HG02571 (cell line): ENCODE measurements at regions not wholly inside any gene's neighbourhood (a gene's known extent, or its start where the extent isn't known, plus 50 kb on each side); places are given as distances from the start of the nearest gene placed in this dataset.
"Not testable (repeated sequence)": the region's sequence is repeated elsewhere in the genome, so short reads cannot be mapped to it uniquely, and the experiment has no call there.

Experiments used
- ATAC-seq: cut with Tn5 transposase; IDR thresholded peaks from one replicate; pipeline ENCODE4 v1.9.1; 2021; ENCODE audit warnings: mild to moderate bottlenecking, moderate library complexity; ENCODE audit not compliant: unreplicated experiment

DNA sequence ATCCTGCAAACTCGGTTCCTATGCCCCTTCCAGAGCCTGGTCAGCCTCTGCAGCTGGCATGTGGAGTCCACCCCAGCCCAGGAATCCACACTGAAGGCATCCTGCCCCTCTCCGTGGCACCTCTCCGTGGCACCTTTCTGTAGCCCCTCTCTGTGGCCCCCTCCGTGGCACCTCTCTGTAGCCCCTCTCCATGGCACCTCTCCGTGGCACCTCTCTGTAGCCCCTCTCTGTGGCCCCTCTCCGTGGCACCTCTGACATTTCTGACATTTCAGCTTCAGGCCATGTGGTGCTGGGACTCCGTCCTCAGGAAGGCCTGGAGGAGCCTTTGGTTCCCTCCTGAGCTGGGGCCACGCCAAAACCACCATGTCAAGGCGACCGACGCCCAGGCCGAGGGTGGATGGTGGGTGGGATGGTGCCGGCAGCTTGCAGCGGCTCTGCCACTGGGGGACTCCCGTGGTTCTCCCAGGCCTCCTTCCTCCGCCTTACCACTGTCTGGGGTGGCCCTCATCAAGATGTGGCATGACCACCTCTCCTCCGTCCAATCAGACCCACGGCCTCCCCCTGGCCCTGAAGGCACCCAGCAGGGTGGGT lies 1518.5 kb downstream of the BRD1 start:
- ATAC-seq, result no peak

DNA sequence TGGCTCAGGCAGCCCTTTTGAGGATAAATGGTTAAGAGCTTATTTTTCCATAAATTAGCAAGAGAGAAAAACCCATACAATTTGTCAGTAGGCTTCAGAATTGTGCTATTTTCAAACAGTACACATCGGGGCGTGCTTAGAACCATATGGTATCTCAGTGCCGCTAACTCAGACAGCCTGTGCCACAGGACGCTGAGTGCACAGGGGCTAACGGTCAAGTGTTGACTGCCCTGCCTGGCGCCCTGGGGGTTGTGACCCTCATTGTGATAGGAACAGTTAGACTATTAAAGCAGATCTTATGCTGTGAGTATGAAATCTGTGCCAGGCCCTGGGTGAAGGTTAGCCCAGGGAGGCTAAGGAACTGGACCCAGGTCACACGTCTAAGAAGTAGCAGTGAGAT lies 1519.7 kb downstream of the BRD1 start:
- no peak for ATAC-seq

DNA sequence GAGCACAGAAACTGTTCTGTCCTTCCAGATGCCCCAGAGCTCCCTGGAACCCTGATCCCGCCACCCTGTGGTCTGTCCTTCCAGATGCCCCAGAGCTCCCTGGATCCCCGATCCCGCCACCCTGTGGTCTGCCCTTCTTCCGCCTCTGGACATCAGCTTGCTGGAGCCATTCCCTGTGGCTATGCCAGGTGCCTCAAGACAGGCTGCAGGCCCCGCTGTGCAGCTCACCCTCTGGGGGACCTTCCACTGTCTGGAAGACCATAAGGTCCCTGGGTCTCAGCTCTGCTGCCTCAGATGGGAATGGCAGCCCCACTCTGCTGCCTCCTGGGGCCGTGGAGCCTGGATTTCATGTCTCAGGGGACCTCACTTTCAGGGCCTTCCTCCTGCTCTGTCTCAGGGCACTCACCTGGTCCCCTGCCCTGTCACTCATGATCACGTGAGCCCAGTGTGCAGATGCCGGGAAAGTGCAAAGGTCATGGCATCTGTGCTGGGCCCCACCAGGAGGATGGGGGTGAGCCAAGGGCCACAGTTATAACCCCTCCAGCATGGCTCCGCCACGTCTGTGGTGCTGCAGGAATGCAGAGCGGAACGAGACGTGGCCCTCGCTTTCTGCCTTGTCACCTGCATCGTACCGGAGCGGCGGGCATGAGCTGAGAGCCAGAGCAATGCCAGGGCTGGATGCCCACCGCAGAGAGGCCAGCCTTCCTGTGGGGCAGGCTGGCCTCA lies 1520.7 kb downstream of the BRD1 start:
- ATAC-seq, result no peak

DNA sequence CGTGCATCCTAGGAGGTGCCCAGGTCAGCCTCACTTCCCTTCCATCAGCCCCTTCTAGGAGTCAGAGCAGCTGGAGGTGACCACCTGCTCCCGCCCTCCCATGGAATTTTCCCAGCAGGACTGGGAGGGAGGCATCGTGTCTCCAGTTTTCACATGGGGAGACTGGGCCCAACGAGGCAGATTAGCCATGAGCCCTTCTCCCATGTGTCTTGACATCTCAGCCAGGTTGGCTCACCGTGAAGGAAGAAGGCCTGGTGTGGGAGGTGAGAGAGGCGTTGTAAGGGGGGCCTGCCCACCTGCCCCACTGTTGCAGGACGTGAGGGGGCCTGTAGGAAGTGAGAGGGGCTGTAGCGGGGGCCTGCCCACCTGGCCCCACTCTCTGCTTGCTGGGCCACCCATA lies 1521.4 kb downstream of the BRD1 start:
- no peak for ATAC-seq

DNA sequence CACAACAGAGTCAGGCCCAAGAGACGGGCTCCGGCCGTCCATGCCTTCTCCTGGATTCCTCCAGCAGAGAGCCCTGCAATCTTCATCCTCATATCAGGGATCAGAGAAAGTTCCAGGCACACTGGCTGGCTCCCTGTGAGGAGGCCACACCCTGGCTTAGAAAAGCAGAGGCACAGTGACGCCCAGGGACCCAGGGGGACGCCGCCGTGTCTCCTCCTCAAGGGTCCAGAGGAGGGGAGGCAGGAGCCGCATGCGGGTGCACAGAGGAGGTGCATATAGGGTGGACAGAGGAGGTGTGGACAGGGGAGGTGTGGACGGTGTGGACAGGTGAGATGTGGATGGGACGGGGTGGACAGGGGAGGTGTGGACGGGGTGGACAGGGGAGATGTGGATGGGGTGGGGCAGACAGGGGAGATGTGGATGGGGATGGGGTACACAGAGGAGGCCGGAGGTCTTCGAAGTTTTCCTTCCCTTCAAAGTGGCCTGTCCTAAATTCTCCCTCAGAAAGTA lies 1521.9 kb downstream of the BRD1 start:
- ATAC-seq, result no peak

DNA sequence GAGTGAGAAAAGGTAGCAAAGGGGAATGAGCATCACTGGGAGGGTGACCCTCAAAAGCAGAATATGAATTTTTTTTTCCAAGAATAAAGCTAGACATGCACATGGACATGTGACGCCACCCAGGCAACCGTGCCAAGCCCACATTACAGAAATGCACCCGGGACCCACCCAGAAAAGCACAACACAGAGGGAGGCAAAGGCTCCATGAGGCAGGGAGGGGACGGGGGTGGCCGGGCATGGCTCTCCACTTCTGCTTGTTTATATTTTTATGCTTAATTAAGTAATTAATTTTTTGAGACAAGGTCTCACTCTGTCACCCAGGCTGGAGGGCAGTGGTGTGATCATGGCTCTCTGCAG lies 1524.3 kb downstream of the BRD1 start:
- no peak for ATAC-seq

DNA sequence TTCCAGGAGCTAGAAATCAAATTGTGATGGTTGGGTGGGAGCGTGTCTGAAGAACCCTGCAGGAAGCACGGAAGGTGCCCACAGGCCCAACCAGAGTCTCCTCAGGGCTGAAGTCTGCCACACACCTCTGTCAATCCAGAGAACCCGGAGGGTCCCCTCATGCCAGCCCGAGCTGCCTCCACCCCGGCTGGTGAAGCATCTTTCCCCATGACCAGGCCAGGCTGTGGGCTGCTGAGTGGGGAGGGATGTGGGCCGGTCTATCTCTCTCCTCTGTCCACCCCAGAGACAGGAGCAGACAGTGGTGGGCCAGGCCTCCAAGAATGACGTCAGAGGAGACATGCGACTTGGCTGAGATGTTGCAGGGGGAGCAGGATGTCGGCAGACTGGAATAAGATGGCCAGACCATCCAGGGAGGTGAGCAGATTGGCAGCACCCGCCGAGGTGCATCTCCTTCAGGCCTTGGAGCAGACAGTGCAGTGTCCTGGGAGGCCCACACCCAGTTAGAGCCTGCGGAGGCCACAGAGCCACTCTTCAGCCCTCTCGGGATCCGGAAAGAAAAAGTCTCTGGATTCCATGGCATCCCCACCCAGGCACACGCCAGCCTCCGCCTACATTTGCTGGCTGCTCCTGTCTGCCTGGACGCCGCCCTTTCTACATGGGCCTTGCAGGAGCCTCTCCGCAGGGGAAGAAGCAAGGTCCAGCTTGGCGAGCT lies 1524.9 kb downstream of the BRD1 start:
- no peak for ATAC-seq

DNA sequence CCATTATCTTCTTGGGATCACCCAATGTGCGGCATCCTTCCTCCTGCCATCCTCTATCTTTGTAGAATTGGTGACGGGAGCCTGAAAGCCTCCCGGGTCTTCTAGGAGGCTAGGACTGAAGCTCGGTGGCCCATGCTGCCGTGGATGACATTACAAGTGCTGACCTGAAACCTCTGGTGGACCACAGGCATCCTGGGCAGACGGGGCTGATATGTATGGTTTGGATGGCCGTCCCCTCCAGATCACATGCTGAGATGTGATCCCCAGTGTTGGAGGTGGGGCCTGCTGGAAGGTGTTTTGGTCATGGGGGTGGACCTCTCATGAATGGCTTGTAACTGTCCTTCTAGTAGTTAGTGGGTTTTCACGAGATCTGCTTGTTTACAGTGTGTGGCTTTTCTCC lies 1525.8 kb downstream of the BRD1 start:
- no peak for ATAC-seq

DNA sequence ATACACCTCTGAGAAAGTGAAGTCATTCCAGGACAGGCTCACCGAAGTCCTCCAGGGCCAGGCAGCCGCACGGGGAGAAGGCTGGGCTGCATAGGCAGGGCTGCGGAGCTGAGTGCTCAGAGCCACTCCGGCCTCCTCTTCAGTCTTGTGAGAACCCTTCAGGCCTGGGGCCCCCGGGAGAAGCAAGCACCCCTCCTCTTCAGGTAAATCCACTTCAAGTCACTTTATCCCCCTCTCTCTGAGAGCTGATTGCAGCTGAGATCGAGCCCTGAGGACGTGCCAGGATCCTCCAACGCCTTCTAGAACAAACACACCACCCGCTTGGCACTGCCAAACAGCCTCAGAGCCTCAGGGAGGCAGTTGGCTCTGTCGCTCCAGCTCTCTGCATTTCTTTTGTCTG lies 1526.3 kb downstream of the BRD1 start:
- no peak for ATAC-seq

DNA sequence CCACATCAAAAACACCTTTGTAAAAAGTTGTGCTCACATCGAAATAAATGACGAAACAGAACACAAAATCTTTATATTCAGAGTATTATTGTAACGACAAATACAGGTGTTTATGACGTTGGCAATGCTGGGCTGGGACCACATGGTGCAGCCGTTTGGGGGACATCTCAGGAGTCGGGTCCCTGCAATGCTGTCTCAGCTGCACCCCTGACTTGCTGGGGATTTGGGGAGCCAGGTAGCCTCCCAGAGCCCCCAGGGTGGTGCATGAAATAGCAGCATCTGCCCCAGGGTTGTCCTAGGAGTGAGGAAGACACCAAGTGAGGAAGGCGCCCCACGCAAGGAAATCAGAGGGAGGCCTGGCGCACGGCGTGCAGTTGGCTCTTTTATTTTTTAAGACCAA lies 1526.8 kb downstream of the BRD1 start:
- ATAC-seq, result no peak

DNA sequence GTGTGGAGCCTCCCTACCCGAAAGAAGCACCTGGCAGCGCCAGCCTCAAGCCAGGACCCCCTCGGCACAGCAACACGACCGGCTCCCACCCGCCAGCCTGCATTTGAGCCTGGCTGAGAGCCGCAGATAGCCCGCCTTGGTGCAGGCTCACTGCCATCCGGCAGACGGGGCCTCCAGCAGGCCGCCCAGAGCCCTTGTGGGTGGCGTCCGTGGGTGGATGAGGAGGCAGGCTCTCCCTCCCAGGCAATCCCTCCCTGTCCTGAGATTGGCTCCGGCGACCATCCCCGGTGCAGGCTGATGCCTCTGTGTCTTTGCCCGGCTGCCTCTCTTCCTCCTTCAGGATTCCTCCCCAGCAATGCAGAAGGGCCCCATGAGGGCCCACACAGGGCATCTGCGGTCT lies 1527.9 kb downstream of the BRD1 start:
- ATAC-seq, result no peak

DNA sequence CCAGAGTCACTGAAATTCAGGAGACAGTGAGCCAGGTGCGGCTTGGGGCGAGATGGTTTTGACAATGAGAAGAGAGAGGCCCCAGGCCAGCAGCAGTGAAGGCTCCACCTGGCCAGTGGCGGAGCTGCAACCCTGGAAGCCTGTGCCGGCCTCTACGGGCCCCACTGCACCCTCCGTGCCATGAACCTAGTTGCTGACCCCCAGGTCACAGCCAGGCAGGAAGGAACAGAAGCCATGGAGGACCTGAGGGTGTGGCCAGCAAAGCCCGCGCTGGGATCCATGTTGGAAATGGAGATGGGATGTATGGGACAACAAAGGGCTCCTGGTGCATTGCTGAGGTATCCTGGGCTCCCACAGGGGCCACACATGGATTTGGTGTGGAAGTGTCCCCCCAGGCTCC lies 1528.5 kb downstream of the BRD1 start:
- no peak for ATAC-seq

DNA sequence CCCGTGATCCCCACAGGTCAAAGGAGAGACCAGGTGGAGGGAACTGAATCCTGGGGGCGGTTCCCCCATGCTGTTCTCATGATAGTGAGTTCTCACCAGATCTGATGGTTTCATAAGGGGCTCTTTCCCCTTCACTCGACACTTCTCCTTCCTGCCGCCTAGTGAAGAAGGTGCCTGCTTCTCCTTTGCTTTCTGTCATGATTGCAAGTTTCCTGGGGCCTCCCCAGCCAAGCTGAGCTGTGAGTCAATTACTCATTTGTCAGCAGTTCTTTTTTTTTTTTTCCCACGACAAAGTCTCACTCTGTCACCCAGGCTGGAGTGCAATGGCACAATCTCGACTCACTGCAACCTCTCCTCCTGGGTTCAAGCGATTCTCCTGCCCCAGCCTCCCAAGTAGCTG lies 1530.4 kb downstream of the BRD1 start:
- ATAC-seq, result no peak

DNA sequence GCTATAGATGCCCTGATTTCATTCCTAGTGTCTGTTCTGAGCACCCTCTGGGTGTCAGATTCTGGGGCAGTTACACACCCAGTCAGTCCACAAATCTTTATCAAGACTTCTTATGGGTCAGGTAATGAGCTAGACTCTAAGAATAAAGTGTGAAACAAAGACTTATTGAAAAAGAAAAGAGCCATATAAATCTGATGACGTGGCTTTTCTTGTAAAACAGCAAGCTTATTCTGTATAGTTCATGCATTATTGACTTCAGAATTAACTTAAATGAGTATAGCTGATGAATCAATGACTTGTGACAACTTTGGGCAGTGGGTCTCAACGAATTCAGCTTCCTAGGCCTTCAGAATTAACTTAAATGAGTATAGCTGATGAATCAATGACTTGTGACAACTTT lies 1527.5 kb downstream of the TBC1D22A start:
- not testable (repeated sequence) for ATAC-seq

DNA sequence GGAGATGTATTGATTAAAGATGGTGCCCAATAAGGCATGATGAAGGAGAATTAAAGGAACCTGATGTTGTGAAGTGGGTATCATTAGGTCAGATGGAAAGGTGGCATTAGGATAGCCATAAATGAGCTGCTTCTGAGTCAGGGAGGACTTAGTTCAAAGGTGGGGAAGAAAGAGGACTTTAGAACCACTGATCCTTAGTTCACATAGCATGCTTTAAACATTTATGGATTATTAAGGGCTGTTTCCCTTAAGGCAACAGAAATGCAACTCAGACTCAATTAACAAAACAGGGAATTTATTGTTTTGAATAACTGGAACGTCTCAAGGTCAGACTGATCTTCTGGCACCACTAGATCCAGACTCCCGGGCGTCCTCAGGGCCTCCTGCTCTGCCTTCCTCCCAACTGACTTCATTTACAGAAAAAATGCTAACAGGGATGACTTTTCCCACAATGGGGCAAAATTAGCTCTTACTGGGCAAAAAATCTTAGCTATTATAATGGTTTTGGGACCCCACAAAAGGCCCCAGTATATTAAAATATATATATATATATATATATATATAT lies 1526.0 kb downstream of the TBC1D22A start:
- ATAC-seq, result no peak

DNA sequence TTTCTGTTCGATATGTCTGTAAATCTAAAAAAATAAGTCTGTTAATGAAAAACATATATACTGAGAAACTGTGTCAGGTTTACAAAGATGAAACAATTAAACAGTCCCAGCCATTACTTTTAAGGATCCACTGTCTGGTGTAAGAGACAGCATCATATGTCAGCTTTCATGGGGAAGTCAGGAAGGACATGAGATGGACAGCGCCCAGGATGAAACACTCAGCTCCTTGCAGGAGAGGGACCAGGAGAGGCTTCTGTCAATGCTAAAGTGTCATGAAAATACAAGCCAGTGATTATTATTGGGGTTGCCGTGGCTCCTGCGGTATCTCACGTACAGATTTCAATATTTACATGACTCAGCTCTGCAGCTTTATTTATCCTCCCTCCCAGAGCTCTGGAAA lies 1524.6 kb downstream of the TBC1D22A start:
- ATAC-seq, result no peak

DNA sequence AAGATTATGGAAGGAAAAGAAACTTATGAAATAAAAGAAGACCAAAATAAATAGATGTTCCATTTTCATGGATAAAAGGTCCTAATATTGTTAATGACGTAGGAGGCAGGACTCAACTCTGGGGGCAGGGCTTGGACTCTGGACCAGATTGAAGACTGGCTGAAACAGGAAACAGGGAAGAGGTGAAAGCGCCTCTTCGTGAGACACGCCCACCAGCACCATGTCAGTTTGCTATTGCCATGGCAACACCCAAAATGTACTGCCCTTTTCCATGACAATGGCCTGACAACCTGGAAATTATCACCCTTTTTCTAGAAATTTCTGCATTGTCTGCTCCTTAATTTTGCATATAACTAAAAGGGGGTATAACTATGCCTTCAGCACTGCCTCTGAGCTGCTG lies 1522.2 kb downstream of the TBC1D22A start:
- ATAC-seq, result no peak

DNA sequence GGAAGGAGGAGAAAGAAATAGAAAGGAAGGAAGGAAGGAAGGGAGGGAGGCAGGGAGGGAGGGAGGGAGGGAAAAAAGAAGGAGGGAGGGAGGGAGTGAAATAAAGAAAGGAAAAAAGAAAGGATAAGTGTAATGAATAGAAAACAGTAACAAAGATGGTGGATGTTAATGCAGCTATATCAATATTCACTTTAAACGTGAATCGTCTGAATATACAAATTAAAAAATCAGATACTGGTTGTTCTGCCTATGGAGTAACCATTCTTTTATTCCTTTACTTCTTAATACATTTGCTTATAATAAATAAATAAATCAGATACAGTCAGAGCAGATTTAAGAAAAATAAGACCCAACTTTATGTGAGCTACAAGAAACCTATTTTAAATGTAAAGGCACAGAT lies 1520.4 kb downstream of the TBC1D22A start:
- no peak for ATAC-seq

DNA sequence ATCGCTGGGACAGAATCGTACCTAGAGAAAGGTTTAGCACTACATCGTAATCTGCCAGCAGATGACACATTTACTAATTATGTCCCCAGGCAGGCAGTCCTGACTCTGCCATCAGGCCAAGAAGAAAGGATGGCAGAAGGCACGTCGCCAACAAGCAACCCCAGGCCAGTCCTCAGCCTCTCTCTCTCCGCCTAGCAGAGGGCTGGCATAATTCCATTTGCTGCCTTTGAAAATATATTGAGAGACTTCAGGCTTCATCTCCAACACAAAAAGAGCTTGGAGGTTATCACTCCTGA lies 1517.0 kb downstream of the TBC1D22A start:
- no peak for ATAC-seq

DNA sequence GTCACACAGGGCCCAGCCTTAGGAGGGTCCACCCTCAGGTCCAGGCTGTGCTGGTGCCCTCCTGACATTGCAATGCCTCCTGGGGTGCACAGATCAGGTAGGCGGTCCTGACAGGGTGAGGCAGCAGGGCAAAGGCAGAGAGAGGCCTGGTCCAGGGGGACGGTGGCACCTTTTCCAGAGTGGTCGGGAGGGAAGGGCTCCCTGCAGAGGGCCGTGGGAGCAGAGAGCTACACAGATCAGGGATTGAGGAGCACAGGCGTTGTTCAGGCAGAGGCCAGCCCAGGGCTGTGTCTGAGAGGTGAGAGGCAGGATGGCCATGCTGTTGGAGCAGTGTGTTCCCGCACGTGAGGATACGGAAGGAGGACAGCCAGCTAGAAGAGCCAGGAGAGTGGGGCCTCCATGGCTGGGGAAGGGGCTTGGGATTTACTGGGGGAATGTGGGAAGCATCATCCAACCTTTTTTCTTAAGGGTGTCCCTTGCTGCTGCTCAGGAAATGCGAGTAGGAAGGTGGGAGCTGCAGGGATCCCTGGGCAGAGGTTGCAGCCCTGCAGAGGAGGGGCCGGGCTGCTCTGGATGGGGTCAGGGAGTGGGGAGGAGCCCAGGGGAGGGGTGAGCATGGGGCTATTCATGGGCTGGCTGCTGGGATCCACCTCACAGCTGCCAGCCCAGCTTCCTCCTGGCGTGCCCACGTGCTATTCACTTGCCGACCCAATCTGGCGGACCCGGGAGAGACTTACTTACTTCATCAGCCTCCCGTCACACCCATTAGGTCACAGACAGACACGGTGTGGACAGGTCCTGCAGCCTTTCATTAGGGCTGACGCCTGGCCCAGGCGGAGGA lies 1516.4 kb downstream of the TBC1D22A start:
- no peak for ATAC-seq

DNA sequence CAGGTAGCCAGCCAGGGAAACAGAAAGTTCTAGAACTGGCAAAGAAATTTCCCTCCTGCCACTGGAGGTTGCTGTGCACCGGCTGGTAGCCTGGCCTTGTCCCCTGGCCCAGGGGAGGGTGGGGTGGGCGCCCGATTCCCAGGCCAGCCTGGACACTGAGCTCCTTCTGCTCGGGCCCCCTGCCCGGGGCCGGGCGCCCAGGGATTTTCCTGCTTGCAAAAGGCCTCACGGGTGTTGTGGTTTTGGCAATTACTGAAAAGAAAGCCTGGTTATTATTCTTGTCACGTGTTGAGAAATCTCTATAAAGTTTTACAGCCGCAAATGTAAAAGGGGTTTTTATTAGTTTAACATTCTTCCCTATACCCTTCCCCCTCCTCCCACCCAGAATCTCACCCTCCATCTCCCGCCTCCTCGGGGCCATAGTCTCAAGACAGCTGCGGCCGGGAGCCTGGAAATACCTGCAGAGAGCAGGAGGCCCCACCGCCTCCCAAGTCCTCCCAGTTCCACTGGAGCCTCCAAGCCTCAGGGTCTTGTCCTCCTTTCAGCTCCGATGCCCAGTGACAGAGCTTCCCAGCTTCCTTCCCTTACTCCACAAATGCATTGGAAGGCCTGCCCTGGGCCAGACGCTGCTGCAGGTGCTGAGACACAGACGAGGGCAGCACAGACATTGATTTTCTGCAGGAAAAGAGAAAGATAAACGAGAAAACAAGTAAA lies 1515.6 kb downstream of the TBC1D22A start:
- ATAC-seq, result no peak
